Brain microvascular endothelial cell (primary cell): ENCODE measurements at regions not wholly inside any gene's neighbourhood (a gene's known extent, or its start where the extent isn't known, plus 50 kb on each side); places are given as distances from the start of the nearest gene placed in this dataset.
"Not testable (repeated sequence)": the region's sequence is repeated elsewhere in the genome, so short reads cannot be mapped to it uniquely, and the experiment has no call there.

Experiments used
- DNase-seq: peaks from one replicate; pipeline ENCODE4 v3.0.0-alpha.2; 2020
- H3K27ac ChIP-seq: fragments of 250-450 bp; sonication (Bioruptor Pico); 2 replicates; pipeline ENCODE4 v1.5.1; 2020; ENCODE audit warnings: mild to moderate bottlenecking, moderate library complexity
- H3K27me3 ChIP-seq: fragments of 250-450 bp; sonication (Bioruptor Pico); replicated peaks from 2 replicates; pipeline ENCODE4 v1.5.1; 2020; ENCODE audit warnings: mild to moderate bottlenecking
- H3K36me3 ChIP-seq: fragments of 250-450 bp; sonication (Bioruptor Pico); replicated peaks from 2 replicates; pipeline ENCODE4 v1.5.1; 2020; ENCODE audit warnings: mild to moderate bottlenecking
- H3K4me3 ChIP-seq: 2 replicates; pipeline ENCODE4 v1.5.1; 2011; ENCODE audit warnings: low read depth, mild to moderate bottlenecking, control low read depth, low read length, moderate library complexity
- in situ Hi-C: cut with HindIII; loops from 2 replicates; pipeline ENCODE4 v1.10.0; 2017; ENCODE audit warnings: low sequenced_read_pairs, low pct_ligation_motif_present

GRCh38 chr1:83208540-83208939, 790.4 kb downstream of the TTLL7 start:
- H3K27me3 ChIP-seq, H3K4me3 ChIP-seq, H3K36me3 ChIP-seq, DNase-seq, H3K27ac ChIP-seq, in situ Hi-C loops: not testable (repeated sequence)

GRCh38 chr1:83194610-83195009, 804.3 kb downstream of the TTLL7 start:
- H3K36me3 ChIP-seq, H3K27ac ChIP-seq, in situ Hi-C loops, H3K4me3 ChIP-seq, H3K27me3 ChIP-seq, DNase-seq: not testable (repeated sequence)

GRCh38 chr1:83182033-83182728, 816.8 kb downstream of the TTLL7 start:
- H3K27me3 ChIP-seq, in situ Hi-C loops, DNase-seq, H3K4me3 ChIP-seq, H3K36me3 ChIP-seq, H3K27ac ChIP-seq: not testable (repeated sequence)

GRCh38 chr1:83180621-83181020, 818.3 kb downstream of the TTLL7 start:
- DNase-seq, H3K27me3 ChIP-seq, H3K36me3 ChIP-seq, H3K4me3 ChIP-seq, H3K27ac ChIP-seq, in situ Hi-C loops: not testable (repeated sequence)

GRCh38 chr1:83167634-83168033, 831.3 kb downstream of the TTLL7 start:
- DNase-seq, H3K4me3 ChIP-seq, H3K27ac ChIP-seq, H3K36me3 ChIP-seq, H3K27me3 ChIP-seq, in situ Hi-C loops: not testable (repeated sequence)

GRCh38 chr1:83163879-83164475, 835.0 kb downstream of the TTLL7 start:
- H3K36me3 ChIP-seq, in situ Hi-C loops, H3K27me3 ChIP-seq, DNase-seq, H3K4me3 ChIP-seq, H3K27ac ChIP-seq: not testable (repeated sequence)

- H3K36me3 ChIP-seq, H3K27me3 ChIP-seq, H3K27ac ChIP-seq, DNase-seq, H3K4me3 ChIP-seq, in situ Hi-C loops: not testable (repeated sequence)
Observed at GRCh38 chr1:83158924-83159323, 840.0 kb downstream of the TTLL7 start.

GRCh38 chr1:83154306-83154705, 844.6 kb downstream of the TTLL7 start:
- H3K27me3 ChIP-seq, H3K27ac ChIP-seq, H3K36me3 ChIP-seq, in situ Hi-C loops, H3K4me3 ChIP-seq: not testable (repeated sequence)
- DNase-seq, result peak; percentile 63

- H3K36me3 ChIP-seq, in situ Hi-C loops, H3K27me3 ChIP-seq, H3K4me3 ChIP-seq, H3K27ac ChIP-seq: not testable (repeated sequence)
- DNase-seq, result peak; percentile 85
Observed at GRCh38 chr1:83151167-83151898, 847.6 kb downstream of the TTLL7 start.

GRCh38 chr1:83150479-83150878, 848.5 kb downstream of the TTLL7 start:
- H3K27ac ChIP-seq, in situ Hi-C loops, H3K4me3 ChIP-seq, H3K27me3 ChIP-seq, H3K36me3 ChIP-seq, DNase-seq: not testable (repeated sequence)

- H3K27ac ChIP-seq, H3K4me3 ChIP-seq, H3K27me3 ChIP-seq, in situ Hi-C loops, DNase-seq, H3K36me3 ChIP-seq: not testable (repeated sequence)
Observed at GRCh38 chr1:83145820-83146219, 853.1 kb downstream of the TTLL7 start.

GRCh38 chr1:83142802-83143201, 856.1 kb downstream of the TTLL7 start:
- H3K27me3 ChIP-seq, H3K4me3 ChIP-seq, in situ Hi-C loops, H3K27ac ChIP-seq, DNase-seq, H3K36me3 ChIP-seq: not testable (repeated sequence)

GRCh38 chr1:83135524-83136157, 863.3 kb downstream of the TTLL7 start:
- DNase-seq, H3K4me3 ChIP-seq, H3K27ac ChIP-seq, in situ Hi-C loops, H3K27me3 ChIP-seq, H3K36me3 ChIP-seq: not testable (repeated sequence)

GRCh38 chr1:83134322-83135014, 864.5 kb downstream of the TTLL7 start:
- H3K27me3 ChIP-seq, H3K4me3 ChIP-seq, H3K36me3 ChIP-seq, DNase-seq, in situ Hi-C loops, H3K27ac ChIP-seq: not testable (repeated sequence)
